ENCODE measurements at regions not wholly inside any gene's neighbourhood (a gene's known extent, or its start where the extent isn't known, plus 50 kb on each side); places are given as distances from the start of the nearest gene placed in this dataset.

- TF ChIP-seq JUNB (IDR thresholded peaks at IDR 0.05; ENCODE audit: unreplicated experiment) (no peak), ETS1 (IDR thresholded peaks at IDR 0.05) (no peak), CREB1 (CRISPR knock-in tag; IDR thresholded peaks at IDR 0.05; ENCODE audit: low read depth) (no peak), POLR2AphosphoS5 (IDR thresholded peaks at IDR 0.05; ENCODE audit: low read depth) (no peak), ZNF114 (CRISPR knock-in tag; IDR thresholded peaks at IDR 0.05) (no peak), REST (IDR thresholded peaks at IDR 0.05; ENCODE audit: unreplicated experiment) (no peak)
- Mint-ChIP-seq H3K27ac (peak overlapping the region; percentile 17; the same call in 1 of the 2 replicates), H3K9me3 (peaks cover 4% of the 10 kb centered on the region; the same call in 1 of the 3 replicates), H3K4me3 (no peak overlapping the region), H3K27me3 (ENCODE audit: insufficient read depth, low read depth, poor library complexity) (peaks cover 4% of the 10 kb centered on the region), H3K4me1 (peaks cover 36% of the 10 kb centered on the region), H3K36me3 (ENCODE audit: low read depth) (peaks cover 5% of the 10 kb centered on the region; the same call in 2 of the 3 replicates)
- no peaks in the 10 kb centered on the region for H3K9me2 ChIP-seq (ENCODE audit: insufficient read depth)
- H3K4me3 ChIP-seq, result no peak overlapping the region
- peak overlapping the region; percentile 90 for H3K27ac ChIP-seq (ENCODE audit: low read depth)
- H2AFZ ChIP-seq, result no peak overlapping the region
- no peaks in the 10 kb centered on the region for H4K20me1 ChIP-seq (replicated peaks; ENCODE audit: insufficient read depth)
- peaks cover 45% of the 10 kb centered on the region for H3K4me1 ChIP-seq (ENCODE audit: insufficient read depth)
- no peaks in the 10 kb centered on the region for H3K36me3 ChIP-seq (ENCODE audit: insufficient read depth)
- no peaks in the 10 kb centered on the region for H3K79me2 ChIP-seq (replicated peaks; ENCODE audit: insufficient read depth)
- DNase-seq (ENCODE audit: low spot score) (peak; percentile 43), ATAC-seq (peak; percentile 41)
- H3K4me2 ChIP-seq, result peak overlapping the region; percentile 32
- H3K27me3 ChIP-seq (ENCODE audit: insufficient read depth), result no peaks in the 10 kb centered on the region
- no peaks in the 10 kb centered on the region; the same call in 1 of the 2 replicates for H3F3A ChIP-seq (replicated peaks; ENCODE audit: low read depth)
Observed at GRCh38 chr5:116814626-116815385, 240.2 kb upstream of the SEMA6A start.

DNA sequence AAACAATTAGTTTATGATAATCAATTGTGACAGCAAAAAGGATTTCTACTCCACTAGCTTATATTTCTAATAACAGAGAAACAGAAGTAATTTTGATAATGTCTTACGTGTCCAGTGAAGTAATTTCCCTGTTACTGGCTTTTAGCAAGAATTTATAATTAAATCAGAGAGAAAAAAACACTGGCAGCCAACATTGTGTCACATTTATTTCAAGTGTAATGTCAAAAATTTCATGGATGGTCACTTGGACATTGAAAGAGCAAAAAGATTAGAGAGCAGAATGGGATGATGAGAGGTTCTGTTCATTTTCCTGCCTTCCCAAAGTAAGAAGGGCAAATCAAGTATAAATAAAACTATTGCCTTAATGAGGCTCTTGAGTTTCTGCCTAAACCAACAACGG lies 239.3 kb upstream of the SEMA6A start:
- ATAC-seq, result no peak
- Histone ChIP-seq H4K20me1 (replicated peaks; ENCODE audit: insufficient read depth) (no peaks in the 10 kb centered on the region), H3K27ac (ENCODE audit: low read depth) (peak overlapping the region; percentile 90; the same call in 1 of the 2 replicates), H3K4me3 (no peak overlapping the region), H3K9me2 (ENCODE audit: insufficient read depth) (no peaks in the 10 kb centered on the region), H3F3A (replicated peaks; ENCODE audit: low read depth) (no peaks in the 10 kb centered on the region; the same call in 1 of the 2 replicates), H2AFZ (no peak overlapping the region), H3K27me3 (ENCODE audit: insufficient read depth) (no peaks in the 10 kb centered on the region), H3K4me2 (no peak overlapping the region), H3K36me3 (ENCODE audit: insufficient read depth) (no peaks in the 10 kb centered on the region), H3K4me1 (ENCODE audit: insufficient read depth) (peaks cover 49% of the 10 kb centered on the region), H3K79me2 (replicated peaks; ENCODE audit: insufficient read depth) (no peaks in the 10 kb centered on the region)
- Mint-ChIP-seq H3K4me1 (peaks cover 39% of the 10 kb centered on the region), H3K27ac (no peak overlapping the region; the same call in 1 of the 2 replicates), H3K4me3 (no peak overlapping the region), H3K36me3 (ENCODE audit: low read depth) (peaks cover 5% of the 10 kb centered on the region; the same call in 2 of the 3 replicates), H3K9me3 (peaks cover 4% of the 10 kb centered on the region; the same call in 1 of the 3 replicates), H3K27me3 (ENCODE audit: insufficient read depth, low read depth, poor library complexity) (no peaks in the 10 kb centered on the region)
- TF ChIP-seq, protein P1, sequence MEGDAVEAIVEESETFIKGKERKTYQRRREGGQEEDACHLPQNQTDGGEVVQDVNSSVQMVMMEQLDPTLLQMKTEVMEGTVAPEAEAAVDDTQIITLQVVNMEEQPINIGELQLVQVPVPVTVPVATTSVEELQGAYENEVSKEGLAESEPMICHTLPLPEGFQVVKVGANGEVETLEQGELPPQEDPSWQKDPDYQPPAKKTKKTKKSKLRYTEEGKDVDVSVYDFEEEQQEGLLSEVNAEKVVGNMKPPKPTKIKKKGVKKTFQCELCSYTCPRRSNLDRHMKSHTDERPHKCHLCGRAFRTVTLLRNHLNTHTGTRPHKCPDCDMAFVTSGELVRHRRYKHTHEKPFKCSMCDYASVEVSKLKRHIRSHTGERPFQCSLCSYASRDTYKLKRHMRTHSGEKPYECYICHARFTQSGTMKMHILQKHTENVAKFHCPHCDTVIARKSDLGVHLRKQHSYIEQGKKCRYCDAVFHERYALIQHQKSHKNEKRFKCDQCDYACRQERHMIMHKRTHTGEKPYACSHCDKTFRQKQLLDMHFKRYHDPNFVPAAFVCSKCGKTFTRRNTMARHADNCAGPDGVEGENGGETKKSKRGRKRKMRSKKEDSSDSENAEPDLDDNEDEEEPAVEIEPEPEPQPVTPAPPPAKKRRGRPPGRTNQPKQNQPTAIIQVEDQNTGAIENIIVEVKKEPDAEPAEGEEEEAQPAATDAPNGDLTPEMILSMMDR (conservative IDR thresholded peaks at IDR 0.05; ENCODE audit: low read depth in 2 of 2), result no peak
- TF ChIP-seq POLR2AphosphoS5 (IDR thresholded peaks at IDR 0.05; ENCODE audit: low read depth) (no peak), CREB1 (CRISPR knock-in tag; IDR thresholded peaks at IDR 0.05; ENCODE audit: low read depth) (no peak), EZH2phosphoT487 (IDR thresholded peaks at IDR 0.05; ENCODE audit: unreplicated experiment) (no peak), STAT1 (IDR thresholded peaks at IDR 0.05; ENCODE audit: unreplicated experiment) (no peak), ZNF331 (CRISPR knock-in tag; IDR thresholded peaks at IDR 0.05; ENCODE audit: low read depth) (no peak), NANOG (IDR thresholded peaks at IDR 0.05; ENCODE audit: borderline replicate concordance) (no peak), REST (IDR thresholded peaks at IDR 0.05; ENCODE audit: unreplicated experiment) (no peak)
- no peak for DNase-seq (ENCODE audit: low spot score)

Measured in GM23338 (cell line).